Natural killer cell treated with Interleukin-12 subunit alpha and Interleukin-12 subunit beta and Interleukin-15 and Interleukin-18, amount 100 ng/mL, for 72 hours (primary cell): ENCODE measurements at regions not wholly inside any gene's neighbourhood (a gene's known extent, or its start where the extent isn't known, plus 50 kb on each side); places are given as distances from the start of the nearest gene placed in this dataset.

Source experiments
- ATAC-seq, 2 donors: fragments of 150-1000 bp; cut with Tn5 transposase in 1 of 2; sonication (Bioruptor Pico), chemical (Tn5 transposase) in 1 of 2; 2 replicates each; pipeline ENCODE4 v1.10.0; 2021
- DNase-seq: peaks from one replicate; pipeline ENCODE4 v3.0.0; 2022; ENCODE audit warnings: low spot score
- H3K27ac Mint-ChIP-seq, 2 donors: 1 replicate in 1 of 2; 2 replicates in 1 of 2; pipeline ENCODE4 v1.8.0; 2022; ENCODE audit warnings: mixed read lengths in 2 of 2, mild to moderate bottlenecking in 1 of 2, moderate library complexity in 1 of 2
- H3K27me3 Mint-ChIP-seq, 2 donors: 1 replicate in 1 of 2; 2 replicates in 1 of 2; pipeline ENCODE4 v1.8.0; 2022; ENCODE audit warnings: mixed read lengths in 2 of 2
- H3K36me3 Mint-ChIP-seq: one replicate; pipeline ENCODE4 v1.8.0; 2022; ENCODE audit warnings: mixed read lengths
- H3K4me1 Mint-ChIP-seq, 2 donors: 1 replicate in 1 of 2; 2 replicates in 1 of 2; pipeline ENCODE4 v1.8.0; 2022; ENCODE audit warnings: low read depth in 2 of 2, mixed read lengths in 2 of 2, mild to moderate bottlenecking in 1 of 2
- H3K4me3 Mint-ChIP-seq: one replicate; pipeline ENCODE4 v1.8.0; 2022; ENCODE audit warnings: mixed read lengths
- H3K9me3 Mint-ChIP-seq: 2 replicates; pipeline ENCODE4 v1.8.0; 2022; ENCODE audit warnings: mixed read lengths

GRCh38 chr4:116603096-116603495, 482.3 kb downstream of the TRAM1L1 start:
- Mint-ChIP-seq H3K9me3 (peaks cover 11% of the 10 kb centered on the region), H3K4me3 (no peak overlapping the region), H3K36me3 (peaks cover 6% of the 10 kb centered on the region), H3K27ac (no peak overlapping the region), H3K4me1 (no peaks in the 10 kb centered on the region), H3K27me3 (no peaks in the 10 kb centered on the region)
- ATAC-seq (no peak), DNase-seq (no peak)

GRCh38 chr4:116599859-116600258, 485.5 kb downstream of the TRAM1L1 start:
- H3K4me3 Mint-ChIP-seq: no peak overlapping the region
- peaks cover 18% of the 10 kb centered on the region for H3K9me3 Mint-ChIP-seq
- no peak overlapping the region for H3K27ac Mint-ChIP-seq
- DNase-seq (no peak), ATAC-seq (no peak)
- H3K27me3 Mint-ChIP-seq: no peaks in the 10 kb centered on the region
- no peaks in the 10 kb centered on the region for H3K4me1 Mint-ChIP-seq
- H3K36me3 Mint-ChIP-seq: peaks cover 4% of the 10 kb centered on the region

GRCh38 chr4:116598980-116599789, 486.2 kb downstream of the TRAM1L1 start:
- Mint-ChIP-seq H3K27ac (no peak overlapping the region), H3K4me1 (no peaks in the 10 kb centered on the region), H3K9me3 (peaks cover 13% of the 10 kb centered on the region), H3K36me3 (no peaks in the 10 kb centered on the region), H3K27me3 (no peaks in the 10 kb centered on the region), H3K4me3 (no peak overlapping the region)
- ATAC-seq: no peak
- no peak for DNase-seq

- ATAC-seq: no peak
- no peaks in the 10 kb centered on the region for H3K4me1 Mint-ChIP-seq
- H3K27ac Mint-ChIP-seq: no peak overlapping the region
- no peaks in the 10 kb centered on the region for H3K27me3 Mint-ChIP-seq
- no peak for DNase-seq
- H3K36me3 Mint-ChIP-seq: peaks cover 4% of the 10 kb centered on the region
- H3K9me3 Mint-ChIP-seq: peaks cover 17% of the 10 kb centered on the region
- no peak overlapping the region for H3K4me3 Mint-ChIP-seq
Observed at GRCh38 chr4:116598155-116598979, 487.0 kb downstream of the TRAM1L1 start.

- no peaks in the 10 kb centered on the region for H3K4me1 Mint-ChIP-seq
- no peak for DNase-seq
- H3K4me3 Mint-ChIP-seq: no peak overlapping the region
- no peak overlapping the region for H3K27ac Mint-ChIP-seq
- H3K9me3 Mint-ChIP-seq: peaks cover 8% of the 10 kb centered on the region
- no peak for ATAC-seq
- no peaks in the 10 kb centered on the region for H3K27me3 Mint-ChIP-seq
- H3K36me3 Mint-ChIP-seq: peaks cover 4% of the 10 kb centered on the region
Observed at GRCh38 chr4:116590648-116591047, 494.7 kb downstream of the TRAM1L1 start.

GRCh38 chr4:116588783-116589182, 496.6 kb downstream of the TRAM1L1 start:
- H3K27ac Mint-ChIP-seq: no peak overlapping the region
- no peak for DNase-seq
- no peak for ATAC-seq
- H3K4me3 Mint-ChIP-seq: no peak overlapping the region
- peaks cover 8% of the 10 kb centered on the region for H3K9me3 Mint-ChIP-seq
- H3K27me3 Mint-ChIP-seq: no peaks in the 10 kb centered on the region
- no peaks in the 10 kb centered on the region for H3K4me1 Mint-ChIP-seq
- H3K36me3 Mint-ChIP-seq: peaks cover 3% of the 10 kb centered on the region

- no peaks in the 10 kb centered on the region for H3K36me3 Mint-ChIP-seq
- ATAC-seq: no peak
Observed at GRCh38 chr4:116585246-116585645, 500.1 kb downstream of the TRAM1L1 start.

GRCh38 chr4:116577321-116577720, 508.1 kb downstream of the TRAM1L1 start:
- no peaks in the 10 kb centered on the region for H3K4me1 Mint-ChIP-seq
- H3K27ac Mint-ChIP-seq: no peak overlapping the region
- no peak overlapping the region for H3K4me3 Mint-ChIP-seq
- peaks cover 9% of the 10 kb centered on the region for H3K9me3 Mint-ChIP-seq
- no peaks in the 10 kb centered on the region for H3K36me3 Mint-ChIP-seq
- no peaks in the 10 kb centered on the region for H3K27me3 Mint-ChIP-seq
- ATAC-seq (no peak), DNase-seq (no peak)

More at GRCh38 chr4:116585246-116585645, 500.1 kb downstream of the TRAM1L1 start:
- no peaks in the 10 kb centered on the region for H3K27me3 Mint-ChIP-seq
- H3K9me3 Mint-ChIP-seq: peaks cover 12% of the 10 kb centered on the region
- no peak overlapping the region for H3K27ac Mint-ChIP-seq
- H3K4me1 Mint-ChIP-seq: no peaks in the 10 kb centered on the region
- no peak overlapping the region for H3K4me3 Mint-ChIP-seq
- DNase-seq: no peak

- ATAC-seq: no peak
- H3K27me3 Mint-ChIP-seq: no peaks in the 10 kb centered on the region
- no peaks in the 10 kb centered on the region for H3K4me1 Mint-ChIP-seq
- H3K9me3 Mint-ChIP-seq: peaks cover 15% of the 10 kb centered on the region
- H3K36me3 Mint-ChIP-seq: peaks cover 8% of the 10 kb centered on the region
- H3K27ac Mint-ChIP-seq: no peak overlapping the region
- no peak for DNase-seq
- no peak overlapping the region for H3K4me3 Mint-ChIP-seq
Observed at GRCh38 chr4:116573540-116573939, 511.8 kb downstream of the TRAM1L1 start.

GRCh38 chr4:116561768-116562167, 523.6 kb downstream of the TRAM1L1 start:
- H3K9me3 Mint-ChIP-seq: peaks cover 29% of the 10 kb centered on the region
- no peak overlapping the region for H3K4me3 Mint-ChIP-seq
- H3K27ac Mint-ChIP-seq: no peak overlapping the region
- no peak for ATAC-seq
- peaks cover 27% of the 10 kb centered on the region for H3K36me3 Mint-ChIP-seq
- no peak for DNase-seq
- no peaks in the 10 kb centered on the region for H3K27me3 Mint-ChIP-seq
- H3K4me1 Mint-ChIP-seq: no peaks in the 10 kb centered on the region

- peaks cover 27% of the 10 kb centered on the region for H3K9me3 Mint-ChIP-seq
- H3K27me3 Mint-ChIP-seq: no peaks in the 10 kb centered on the region
- H3K4me3 Mint-ChIP-seq: no peak overlapping the region
- DNase-seq (no peak), ATAC-seq (no peak)
- H3K36me3 Mint-ChIP-seq: peaks cover 11% of the 10 kb centered on the region
- H3K4me1 Mint-ChIP-seq: no peaks in the 10 kb centered on the region
- no peak overlapping the region for H3K27ac Mint-ChIP-seq
Observed at GRCh38 chr4:116551806-116552205, 533.6 kb downstream of the TRAM1L1 start.

GRCh38 chr4:116547632-116548031, 537.7 kb downstream of the TRAM1L1 start:
- H3K27me3 Mint-ChIP-seq: no peaks in the 10 kb centered on the region
- H3K36me3 Mint-ChIP-seq: peaks cover 16% of the 10 kb centered on the region
- peaks cover 26% of the 10 kb centered on the region for H3K9me3 Mint-ChIP-seq
- DNase-seq (no peak), ATAC-seq (no peak)
- no peak overlapping the region for H3K4me3 Mint-ChIP-seq
- no peak overlapping the region for H3K27ac Mint-ChIP-seq
- H3K4me1 Mint-ChIP-seq: no peaks in the 10 kb centered on the region

- Mint-ChIP-seq H3K27ac (no peak overlapping the region), H3K36me3 (peaks cover 11% of the 10 kb centered on the region), H3K27me3 (no peaks in the 10 kb centered on the region), H3K4me1 (no peaks in the 10 kb centered on the region), H3K4me3 (no peak overlapping the region), H3K9me3 (peaks cover 21% of the 10 kb centered on the region)
- no peak for DNase-seq
- ATAC-seq: no peak
Observed at GRCh38 chr4:116546759-116547158, 538.6 kb downstream of the TRAM1L1 start.

- Mint-ChIP-seq H3K4me3 (no peak overlapping the region), H3K36me3 (peaks cover 5% of the 10 kb centered on the region), H3K27ac (no peak overlapping the region), H3K9me3 (peaks cover 11% of the 10 kb centered on the region), H3K27me3 (no peaks in the 10 kb centered on the region), H3K4me1 (no peaks in the 10 kb centered on the region)
- ATAC-seq (no peak), DNase-seq (no peak)
Observed at GRCh38 chr4:116544946-116545345, 540.4 kb downstream of the TRAM1L1 start.
